K562 (cell line): ENCODE measurements at regions not wholly inside any gene's neighbourhood (a gene's known extent, or its start where the extent isn't known, plus 50 kb on each side); places are given as distances from the start of the nearest gene placed in this dataset. TPM values are rescaled to one million over a fixed set of nuclear protein-coding genes. Genes with fewer than 3 reads are reported as not detected.

Experiments
- CCAR2 ChIP-seq: fragments of 200-400 bp; formaldehyde crosslinking; IDR thresholded peaks from 2 replicates; pipeline ENCODE4 v1.6.1; 2017; ENCODE audit warnings: mild to moderate bottlenecking, low read depth, low read length
- FIP1L1 ChIP-seq: fragments of 200-400 bp; formaldehyde crosslinking; IDR thresholded peaks from 2 replicates; pipeline ENCODE4 v1.6.1; 2018; ENCODE audit warnings: mild to moderate bottlenecking, low read depth, low read length; ENCODE audit not compliant: poor library complexity, severe bottlenecking
- FOXP4 ChIP-seq: sonication (generic); formaldehyde crosslinking; IDR thresholded peaks from 2 replicates; pipeline ENCODE4 v1.8.0; 2022; ENCODE audit warnings: mild to moderate bottlenecking, missing genetic modification reagents, borderline replicate concordance
- STAG1 ChIP-seq: sonication (generic); formaldehyde crosslinking; IDR thresholded peaks from 2 replicates; pipeline ENCODE4 v1.5.0; 2020; ENCODE audit warnings: missing genetic modification reagents, borderline replicate concordance
- TOE1 ChIP-seq, 2 experiments: fragments of 450-650 bp in 1 of 2; sonication (generic) in 1 of 2; formaldehyde crosslinking in 1 of 2; IDR thresholded peaks; 2 replicates each; pipeline versions ENCODE4 v1.7.1 to v1.8.0; 2016 to 2022; ENCODE audit warnings: borderline replicate concordance in 2 of 2, mild to moderate bottlenecking in 2 of 2, antibody characterized with exemption in 1 of 2, inconsistent platforms in 1 of 2, low read depth in 1 of 2, missing genetic modification reagents in 1 of 2, moderate library complexity in 1 of 2
- YY1 ChIP-seq, 3 experiments: IDR thresholded peaks; 2 replicates each; pipeline ENCODE4 v1.6.1; 2011; ENCODE audit warnings: low read length in 2 of 3, mild to moderate bottlenecking in 2 of 3, moderate library complexity in 2 of 3, borderline replicate concordance in 1 of 3, control low read depth in 1 of 3, low read depth in 1 of 3; ENCODE audit not compliant: insufficient read depth in 3 of 3, insufficient replicate concordance in 2 of 3, control insufficient read depth in 1 of 3, insufficient read length in 1 of 3; ENCODE audit errors: extremely low read depth in 1 of 3
- ZBTB49 ChIP-seq: sonication (generic); formaldehyde crosslinking; IDR thresholded peaks from 2 replicates; pipeline ENCODE4 v1.8.0; 2022; ENCODE audit warnings: missing genetic modification reagents, mild to moderate bottlenecking, borderline replicate concordance
- small RNA-seq: library from RNA; depleted of rRNA; stranded (forward); fragments of <200 nt; gene quantifications from one replicate; pipeline ENCODE3, GENCODE V24; 2014

- TF ChIP-seq FIP1L1 (no peak), ZBTB49 (CRISPR knock-in tag) (no peak), YY1 (IDR thresholded peaks at IDR 0.05; ENCODE audit: borderline replicate concordance in 1 of 3, control insufficient read depth in 1 of 3, extremely low read depth in 1 of 3, insufficient read depth in 3 of 3, insufficient read length in 1 of 3, insufficient replicate concordance in 2 of 3, low read depth in 1 of 3, low read length in 2 of 3) (peak in 1 of 3 experiments; percentile 61), STAG1 (CRISPR knock-in tag) (no peak), FOXP4 (CRISPR knock-in tag) (no peak), TOE1 (IDR thresholded peaks at IDR 0.05; ENCODE audit: borderline replicate concordance) (no peak), TOE1 (CRISPR knock-in tag; IDR thresholded peaks at IDR 0.05; ENCODE audit: borderline replicate concordance, low read depth) (no peak), CCAR2 (no peak)
Measured at GRCh38 chr15:56783156-56783856, 50.0 kb upstream of the ZNF280D start (continued).

Small RNAs in the stretch of these regions (small RNA-seq; reads per million reads assigned to genes)
- gene AC090517.1 (not detected), gene AC090517.3 (not detected)
